HepG2 (cell line): ENCODE measurements at regions not wholly inside any gene's neighbourhood (a gene's known extent, or its start where the extent isn't known, plus 50 kb on each side); places are given as distances from the start of the nearest gene placed in this dataset.

ENCODE experiments used
- AGO1 ChIP-seq: fragments of 200-400 bp; formaldehyde crosslinking; IDR thresholded peaks from 2 replicates; pipeline ENCODE4 v1.6.1; 2017; ENCODE audit warnings: mild to moderate bottlenecking, low read depth, low read length, moderate library complexity; ENCODE audit not compliant: poor library complexity, severe bottlenecking
- ATM ChIP-seq: fragments of 450-650 bp; IDR thresholded peaks from 2 replicates; pipeline ENCODE4 v1.7.1; 2017; ENCODE audit warnings: mild to moderate bottlenecking, borderline replicate concordance
- CREB1 ChIP-seq, 2 experiments: fragments of 450-650 bp in 1 of 2; IDR thresholded peaks; 2 replicates each; pipeline ENCODE4 v1.6.1; 2016 to 2017; ENCODE audit warnings: control low read depth in 1 of 2, mild to moderate bottlenecking in 1 of 2, missing compliant biosample characterization in 1 of 2, missing genetic modification characterization in 1 of 2
- ELF4 ChIP-seq: sonication (generic); formaldehyde crosslinking; IDR thresholded peaks from 2 replicates; pipeline ENCODE4 v1.5.0; 2020; ENCODE audit warnings: missing genetic modification reagents, mild to moderate bottlenecking, moderate library complexity, borderline replicate concordance
- HMGXB4 ChIP-seq, 2 experiments: sonication (generic) in 1 of 2; formaldehyde crosslinking in 1 of 2; IDR thresholded peaks; 2 replicates each; pipeline versions ENCODE4 v1.4.0 to v1.6.1; 2018 to 2020; ENCODE audit warnings: missing genetic modification reagents in 2 of 2, borderline replicate concordance in 1 of 2, low read depth in 1 of 2, mild to moderate bottlenecking in 1 of 2, missing biosample characterization in 1 of 2
- ISX ChIP-seq: sonication (generic); formaldehyde crosslinking; conservative IDR thresholded peaks from 2 replicates; pipeline ENCODE4 v1.5.0; 2020; ENCODE audit warnings: missing genetic modification reagents
- KAT7 ChIP-seq: IDR thresholded peaks from 2 replicates; pipeline ENCODE4 v1.6.1; 2018; ENCODE audit warnings: borderline replicate concordance, missing compliant biosample characterization
- NBN ChIP-seq: fragments of 450-650 bp; conservative IDR thresholded peaks from 2 replicates; pipeline ENCODE4 v1.6.1; 2017
- PHF21A ChIP-seq: sonication (generic); formaldehyde crosslinking; IDR thresholded peaks from 2 replicates; pipeline ENCODE4 v1.5.0; 2020; ENCODE audit warnings: mild to moderate bottlenecking, missing genetic modification reagents
- SPEN ChIP-seq: sonication (generic); formaldehyde crosslinking; IDR thresholded peaks from 2 replicates; pipeline ENCODE4 v1.5.1; 2020; ENCODE audit warnings: low read depth, mild to moderate bottlenecking, missing genetic modification reagents
- SUZ12 ChIP-seq: fragments of 150-350 bp; IDR thresholded peaks from 2 replicates; pipeline ENCODE4 v1.6.1; 2014; ENCODE audit warnings: low read depth, low read length
- TMF1 ChIP-seq: sonication (generic); formaldehyde crosslinking; IDR thresholded peaks from 2 replicates; pipeline ENCODE4 v1.8.1; 2022; ENCODE audit warnings: low read depth, missing genetic modification reagents
- ZBTB1 ChIP-seq: sonication (generic); formaldehyde crosslinking; IDR thresholded peaks from 2 replicates; pipeline ENCODE4 v1.4.0; 2020; ENCODE audit warnings: missing genetic modification reagents, borderline replicate concordance
- ZBTB21 ChIP-seq: sonication (generic); formaldehyde crosslinking; IDR thresholded peaks from 2 replicates; pipeline ENCODE4 v1.4.0; 2020; ENCODE audit warnings: missing genetic modification reagents
- ZFP36L2 ChIP-seq: sonication (generic); formaldehyde crosslinking; IDR thresholded peaks from 2 replicates; pipeline ENCODE4 v1.4.0; 2020; ENCODE audit warnings: missing genetic modification reagents
- ZNF263 ChIP-seq: sonication (generic); formaldehyde crosslinking; IDR thresholded peaks from 2 replicates; pipeline ENCODE4 v1.4.0; 2020; ENCODE audit warnings: missing genetic modification reagents
- ZNF30 ChIP-seq: sonication (generic); formaldehyde crosslinking; IDR thresholded peaks from 2 replicates; pipeline ENCODE4 v1.5.0; 2020; ENCODE audit warnings: mild to moderate bottlenecking, missing genetic modification reagents
- ZNF331 ChIP-seq: sonication (generic); formaldehyde crosslinking; IDR thresholded peaks from 2 replicates; pipeline ENCODE4 v1.4.0; 2020; ENCODE audit warnings: missing genetic modification reagents
- ZNF607 ChIP-seq: sonication (generic); formaldehyde crosslinking; IDR thresholded peaks from 2 replicates; pipeline ENCODE4 v1.5.1; 2020; ENCODE audit warnings: missing genetic modification reagents, mild to moderate bottlenecking, borderline replicate concordance
- ZSCAN30 ChIP-seq: sonication (generic); formaldehyde crosslinking; IDR thresholded peaks from 2 replicates; pipeline ENCODE4 v1.5.0; 2020; ENCODE audit warnings: mild to moderate bottlenecking, missing genetic modification reagents
- TF ChIP-seq, protein P1 (sequence below): sonication (generic); formaldehyde crosslinking; IDR thresholded peaks from 2 replicates; pipeline ENCODE4; 2020; ENCODE audit warnings: missing genetic modification reagents, mild to moderate bottlenecking, borderline replicate concordance
- TF ChIP-seq, protein P2 (sequence below): sonication (generic); formaldehyde crosslinking; IDR thresholded peaks from 2 replicates; pipeline ENCODE4 v1.5.0; 2020; ENCODE audit warnings: mild to moderate bottlenecking, missing genetic modification reagents
- TF ChIP-seq, protein P3 (sequence below): IDR thresholded peaks from 2 replicates; pipeline ENCODE4 v1.6.1; 2012; ENCODE audit warnings: inconsistent platforms

DNA sequence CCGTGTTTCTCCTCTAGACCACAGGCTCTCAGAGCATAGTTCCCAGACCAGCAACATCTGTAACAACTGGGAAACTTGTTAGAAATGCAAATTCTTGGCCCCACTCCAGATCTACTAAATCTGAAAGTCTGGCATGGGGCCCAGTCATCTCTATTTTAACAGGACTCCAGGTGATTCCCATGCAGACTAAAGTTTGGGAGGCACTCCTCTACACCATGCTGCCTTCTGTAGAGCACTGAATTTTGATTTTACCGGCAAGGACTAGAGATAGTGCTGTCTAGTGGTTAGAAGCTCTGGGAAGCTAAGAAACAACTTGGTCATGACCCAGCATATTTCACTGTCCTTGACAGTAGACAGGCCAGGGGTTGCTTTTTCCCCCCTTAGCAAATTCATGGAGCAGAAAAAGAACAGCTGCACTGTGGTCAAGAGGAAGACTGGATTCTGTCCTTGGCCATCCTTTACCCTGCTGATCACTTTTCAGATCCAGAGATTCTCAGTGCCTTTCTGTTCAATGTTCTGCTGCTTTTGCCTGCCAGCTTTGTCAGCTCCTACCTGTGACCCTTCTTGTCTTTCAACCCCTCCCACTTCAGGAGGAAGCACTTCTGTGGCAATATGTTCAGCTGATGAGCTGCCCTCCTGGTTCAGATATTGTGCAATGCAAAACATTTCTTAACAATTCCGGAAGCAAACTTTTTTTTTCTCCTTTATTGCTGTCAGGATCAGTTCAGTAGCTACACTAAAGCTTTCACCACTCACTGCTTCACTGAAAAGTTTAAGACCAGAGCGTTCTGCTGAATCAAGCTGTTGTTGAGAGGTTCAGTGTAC lies 133.8 kb upstream of the NUDT4 start (continued):
- TF ChIP-seq ZNF263: no peak
- TF ChIP-seq HMGXB4 (CRISPR knock-in tag; IDR thresholded peaks at IDR 0.05; ENCODE audit: borderline replicate concordance in 1 of 2, low read depth in 1 of 2): no peak
- no peak for TF ChIP-seq SUZ12
- TF ChIP-seq, protein P1, sequence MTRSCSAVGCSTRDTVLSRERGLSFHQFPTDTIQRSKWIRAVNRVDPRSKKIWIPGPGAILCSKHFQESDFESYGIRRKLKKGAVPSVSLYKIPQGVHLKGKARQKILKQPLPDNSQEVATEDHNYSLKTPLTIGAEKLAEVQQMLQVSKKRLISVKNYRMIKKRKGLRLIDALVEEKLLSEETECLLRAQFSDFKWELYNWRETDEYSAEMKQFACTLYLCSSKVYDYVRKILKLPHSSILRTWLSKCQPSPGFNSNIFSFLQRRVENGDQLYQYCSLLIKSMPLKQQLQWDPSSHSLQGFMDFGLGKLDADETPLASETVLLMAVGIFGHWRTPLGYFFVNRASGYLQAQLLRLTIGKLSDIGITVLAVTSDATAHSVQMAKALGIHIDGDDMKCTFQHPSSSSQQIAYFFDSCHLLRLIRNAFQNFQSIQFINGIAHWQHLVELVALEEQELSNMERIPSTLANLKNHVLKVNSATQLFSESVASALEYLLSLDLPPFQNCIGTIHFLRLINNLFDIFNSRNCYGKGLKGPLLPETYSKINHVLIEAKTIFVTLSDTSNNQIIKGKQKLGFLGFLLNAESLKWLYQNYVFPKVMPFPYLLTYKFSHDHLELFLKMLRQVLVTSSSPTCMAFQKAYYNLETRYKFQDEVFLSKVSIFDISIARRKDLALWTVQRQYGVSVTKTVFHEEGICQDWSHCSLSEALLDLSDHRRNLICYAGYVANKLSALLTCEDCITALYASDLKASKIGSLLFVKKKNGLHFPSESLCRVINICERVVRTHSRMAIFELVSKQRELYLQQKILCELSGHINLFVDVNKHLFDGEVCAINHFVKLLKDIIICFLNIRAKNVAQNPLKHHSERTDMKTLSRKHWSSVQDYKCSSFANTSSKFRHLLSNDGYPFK (CRISPR knock-in tag): no peak
- TF ChIP-seq ZBTB21 (CRISPR knock-in tag): no peak
- TF ChIP-seq PHF21A (CRISPR knock-in tag): peak; percentile 84
- no peak for TF ChIP-seq NBN
- no peak for TF ChIP-seq TMF1 (CRISPR knock-in tag)
- TF ChIP-seq CREB1 (IDR thresholded peaks at IDR 0.05): no peak
- TF ChIP-seq CREB1 (CRISPR knock-in tag; IDR thresholded peaks at IDR 0.05): peak; percentile 73
- no peak for TF ChIP-seq ZBTB1 (CRISPR knock-in tag)
- no peak for TF ChIP-seq ZNF30 (CRISPR knock-in tag)
- peak; percentile 30; the same call in 1 of the 2 replicates for TF ChIP-seq SPEN (CRISPR knock-in tag)
- no peak for TF ChIP-seq ELF4
- TF ChIP-seq AGO1: no peak
- TF ChIP-seq, protein P2, sequence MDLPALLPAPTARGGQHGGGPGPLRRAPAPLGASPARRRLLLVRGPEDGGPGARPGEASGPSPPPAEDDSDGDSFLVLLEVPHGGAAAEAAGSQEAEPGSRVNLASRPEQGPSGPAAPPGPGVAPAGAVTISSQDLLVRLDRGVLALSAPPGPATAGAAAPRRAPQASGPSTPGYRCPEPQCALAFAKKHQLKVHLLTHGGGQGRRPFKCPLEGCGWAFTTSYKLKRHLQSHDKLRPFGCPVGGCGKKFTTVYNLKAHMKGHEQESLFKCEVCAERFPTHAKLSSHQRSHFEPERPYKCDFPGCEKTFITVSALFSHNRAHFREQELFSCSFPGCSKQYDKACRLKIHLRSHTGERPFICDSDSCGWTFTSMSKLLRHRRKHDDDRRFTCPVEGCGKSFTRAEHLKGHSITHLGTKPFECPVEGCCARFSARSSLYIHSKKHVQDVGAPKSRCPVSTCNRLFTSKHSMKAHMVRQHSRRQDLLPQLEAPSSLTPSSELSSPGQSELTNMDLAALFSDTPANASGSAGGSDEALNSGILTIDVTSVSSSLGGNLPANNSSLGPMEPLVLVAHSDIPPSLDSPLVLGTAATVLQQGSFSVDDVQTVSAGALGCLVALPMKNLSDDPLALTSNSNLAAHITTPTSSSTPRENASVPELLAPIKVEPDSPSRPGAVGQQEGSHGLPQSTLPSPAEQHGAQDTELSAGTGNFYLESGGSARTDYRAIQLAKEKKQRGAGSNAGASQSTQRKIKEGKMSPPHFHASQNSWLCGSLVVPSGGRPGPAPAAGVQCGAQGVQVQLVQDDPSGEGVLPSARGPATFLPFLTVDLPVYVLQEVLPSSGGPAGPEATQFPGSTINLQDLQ (CRISPR knock-in tag): no peak
- TF ChIP-seq, protein P3, sequence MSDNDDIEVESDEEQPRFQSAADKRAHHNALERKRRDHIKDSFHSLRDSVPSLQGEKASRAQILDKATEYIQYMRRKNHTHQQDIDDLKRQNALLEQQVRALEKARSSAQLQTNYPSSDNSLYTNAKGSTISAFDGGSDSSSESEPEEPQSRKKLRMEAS: no peak
- TF ChIP-seq KAT7: no peak
- no peak for TF ChIP-seq ISX (CRISPR knock-in tag)
- TF ChIP-seq ZNF607 (CRISPR knock-in tag): 0 out of 2 replicates have a peak, but pooled peaks have one; percentile 28
- TF ChIP-seq ZFP36L2 (CRISPR knock-in tag): no peak
- TF ChIP-seq ZSCAN30 (CRISPR knock-in tag): no peak
- no peak for TF ChIP-seq ATM
- peak; percentile 94 for TF ChIP-seq ZNF331 (CRISPR knock-in tag)
